ENCODE measurements at regions not wholly inside any gene's neighbourhood (a gene's known extent, or its start where the extent isn't known, plus 50 kb on each side); places are given as distances from the start of the nearest gene placed in this dataset.

DNA sequence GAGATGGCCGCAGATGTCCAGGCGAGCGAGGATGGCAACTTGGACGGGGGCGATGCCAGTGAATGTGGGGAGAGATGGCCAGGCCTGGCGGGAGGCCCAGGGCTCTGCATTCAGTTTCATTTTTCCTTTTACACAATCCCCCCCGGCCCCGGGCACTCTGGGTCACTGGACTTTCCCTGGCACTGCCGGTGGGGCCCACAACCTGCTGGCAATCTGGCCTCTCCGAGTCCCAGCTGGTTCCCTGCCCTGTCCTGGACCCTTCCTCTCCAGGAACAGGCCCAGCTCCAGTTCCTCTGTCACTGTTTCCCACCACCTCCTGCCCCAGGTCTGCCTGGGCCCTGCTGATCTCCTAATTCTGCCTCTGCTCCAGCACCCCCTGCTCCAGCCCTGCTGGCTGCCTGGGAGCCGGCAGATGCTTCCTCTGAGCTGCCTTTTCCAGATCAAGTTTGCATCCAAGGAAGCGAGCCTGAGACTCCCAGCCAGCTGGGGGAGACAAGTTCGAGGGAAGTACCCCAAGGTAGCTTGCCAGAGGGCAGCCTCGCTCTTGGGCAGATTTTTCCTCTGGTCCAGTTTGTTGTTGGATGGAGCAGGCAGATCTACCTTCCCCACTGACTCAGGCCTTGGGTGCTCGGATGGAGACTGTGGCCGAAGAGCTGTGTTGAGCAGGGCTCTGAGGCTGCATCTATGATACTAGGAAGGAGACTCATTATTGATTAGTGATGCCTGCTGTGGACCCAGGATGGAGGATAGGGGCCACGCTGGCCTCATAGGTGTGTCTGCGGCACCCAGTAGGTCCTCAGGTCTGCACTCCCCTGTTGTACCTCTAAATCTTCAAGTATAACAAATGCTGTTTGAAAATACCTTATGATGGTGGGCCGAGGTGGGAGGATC, 83.2 kb downstream of the CEBPB start:
- H3K27ac ChIP-seq: peak overlapping the region; percentile 100
- no peaks in the 10 kb centered on the region for H3K9me3 ChIP-seq
- H3K4me1 ChIP-seq (ENCODE audit: control insufficient read depth in 1 of 2, insufficient read depth in 1 of 2, low read depth in 1 of 2, low read length in 1 of 2): peaks cover 98 to 100% of the 10 kb centered on the region in 2 experiments
- H3K27me3 ChIP-seq: no peaks in the 10 kb centered on the region
- no peak for TF ChIP-seq CTCF (IDR thresholded peaks at IDR 0.05)
- H3K36me3 ChIP-seq: peaks cover 16% of the 10 kb centered on the region
- H3K4me3 ChIP-seq (ENCODE audit: low read depth in 1 of 2, low read length in 1 of 2): peak overlapping the region; percentile 22 to 74

DNA sequence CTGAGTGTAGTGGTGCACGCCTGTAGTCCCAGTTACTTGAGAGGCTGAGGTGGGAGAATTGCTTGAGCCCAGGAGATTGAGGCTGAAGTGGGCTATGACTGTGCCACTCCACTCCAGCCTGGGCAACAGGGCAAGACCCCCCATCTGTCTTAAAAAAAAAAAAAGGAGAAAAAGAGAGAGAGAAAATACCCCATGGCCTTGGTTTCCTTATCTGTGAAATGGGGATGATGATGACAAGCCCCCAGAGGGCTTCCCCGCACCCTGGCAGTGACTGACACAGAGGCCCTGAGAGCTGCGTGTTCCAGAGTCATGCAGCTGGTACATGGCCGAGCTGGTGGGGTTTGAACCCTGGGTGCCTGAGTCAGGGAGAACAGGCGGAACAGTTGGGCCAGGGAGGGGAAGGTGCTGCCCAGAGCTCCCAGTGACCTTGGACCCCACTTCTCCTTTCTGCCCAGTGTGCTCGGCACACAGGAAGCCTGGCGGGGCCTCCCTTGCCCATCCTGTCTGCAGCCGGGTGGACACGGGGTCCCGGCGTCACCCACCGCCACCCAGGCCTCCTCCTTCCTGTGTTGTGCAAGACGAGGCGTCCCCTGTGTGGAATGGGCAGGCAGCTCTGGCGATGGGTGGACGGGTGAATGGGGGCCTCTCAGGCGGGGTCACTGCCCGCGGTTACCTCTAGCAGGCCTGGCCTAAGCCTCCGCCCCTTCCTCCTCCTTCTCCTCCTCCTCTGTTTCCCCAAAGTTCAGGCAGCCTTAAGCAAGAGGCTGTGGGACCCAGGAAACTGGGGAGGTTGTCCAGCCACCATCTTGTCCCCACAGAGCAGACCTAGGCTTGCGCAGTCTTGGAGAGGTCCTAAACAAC, 84.2 kb downstream of the CEBPB start:
- peak; percentile 63 for TF ChIP-seq CTCF (IDR thresholded peaks at IDR 0.05)
- Histone ChIP-seq H3K27ac (peak overlapping the region; percentile 100), H3K27me3 (no peaks in the 10 kb centered on the region), H3K4me1 (ENCODE audit: control insufficient read depth in 1 of 2, insufficient read depth in 1 of 2, low read depth in 1 of 2, low read length in 1 of 2) (peaks cover 95 to 97% of the 10 kb centered on the region in 2 experiments), H3K9me3 (no peaks in the 10 kb centered on the region), H3K36me3 (peaks cover 26% of the 10 kb centered on the region), H3K4me3 (ENCODE audit: low read depth in 1 of 2, low read length in 1 of 2) (peak overlapping the region; percentile 57 to 74)

- Histone ChIP-seq H3K36me3 (peaks cover 40% of the 10 kb centered on the region), H3K9me3 (no peaks in the 10 kb centered on the region), H3K4me1 (ENCODE audit: control insufficient read depth in 1 of 2, insufficient read depth in 1 of 2, low read depth in 1 of 2, low read length in 1 of 2) (peaks cover 92 to 96% of the 10 kb centered on the region in 2 experiments), H3K4me3 (ENCODE audit: low read depth in 1 of 2, low read length in 1 of 2) (peak overlapping the region; percentile 57 to 74), H3K27me3 (no peaks in the 10 kb centered on the region), H3K27ac (peak overlapping the region; percentile 100)
- peak; percentile 17 for TF ChIP-seq CTCF (IDR thresholded peaks at IDR 0.05)
Observed at GRCh38 chr20:50276119-50277063, 85.8 kb downstream of the CEBPB start.

DNA sequence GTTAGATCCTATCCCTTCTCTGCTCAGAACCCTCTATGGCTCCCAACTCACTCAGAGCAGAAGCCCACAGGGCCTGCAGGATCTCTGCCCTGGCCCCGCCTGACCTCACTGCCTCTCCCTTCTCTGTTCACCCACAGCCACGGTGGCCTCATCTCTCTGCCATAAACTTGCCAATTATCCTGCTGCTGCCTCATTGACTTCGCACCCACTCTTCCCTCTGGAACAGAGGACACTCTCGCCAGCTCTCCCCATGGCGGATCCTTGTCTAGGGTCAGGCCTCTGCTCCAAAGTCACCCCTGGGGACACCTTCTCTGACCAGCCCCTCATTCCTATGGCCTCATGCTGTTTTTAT, 86.4 kb downstream of the CEBPB start:
- peak overlapping the region; percentile 100 for H3K27ac ChIP-seq
- peak overlapping the region; percentile 57 to 74 for H3K4me3 ChIP-seq (ENCODE audit: low read depth in 1 of 2, low read length in 1 of 2)
- peaks cover 92 to 96% of the 10 kb centered on the region in 2 experiments for H3K4me1 ChIP-seq (ENCODE audit: control insufficient read depth in 1 of 2, insufficient read depth in 1 of 2, low read depth in 1 of 2, low read length in 1 of 2)
- H3K9me3 ChIP-seq: no peaks in the 10 kb centered on the region
- H3K27me3 ChIP-seq: no peaks in the 10 kb centered on the region
- TF ChIP-seq CTCF (IDR thresholded peaks at IDR 0.05): no peak
- peaks cover 46% of the 10 kb centered on the region for H3K36me3 ChIP-seq
